ENCODE measurements at regions not wholly inside any gene's neighbourhood (a gene's known extent, or its start where the extent isn't known, plus 50 kb on each side); places are given as distances from the start of the nearest gene placed in this dataset.
"Not testable (repeated sequence)": the region's sequence is repeated elsewhere in the genome, so short reads cannot be mapped to it uniquely, and the experiment has no call there.

DNA sequence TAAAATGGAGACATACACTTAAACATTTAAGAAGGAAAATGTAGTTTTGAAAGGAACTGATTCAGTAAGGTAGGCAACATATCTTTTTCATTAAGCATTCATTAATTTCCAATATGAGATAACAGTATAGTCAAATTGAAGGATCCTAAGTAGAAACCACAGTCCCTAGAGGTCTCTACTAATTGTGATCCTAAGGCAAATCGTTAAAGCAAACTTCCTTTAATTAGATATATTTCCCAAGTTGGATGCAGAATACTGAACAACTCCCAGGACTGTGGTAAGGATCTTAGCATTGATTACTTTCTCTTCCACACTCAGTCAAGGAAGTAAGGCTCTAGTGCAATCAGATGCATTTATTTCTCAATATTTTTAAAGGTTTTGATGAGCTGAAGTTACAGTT is 604.1 kb upstream of the GJE1 start:
- H3K9me3 ChIP-seq (ENCODE audit: severe bottlenecking) = no peaks in the 10 kb centered on the region
- H3K36me3 ChIP-seq (ENCODE audit: low read depth) = no peaks in the 10 kb centered on the region
- H3K27me3 ChIP-seq (ENCODE audit: insufficient read depth, poor library complexity, severe bottlenecking) = no peaks in the 10 kb centered on the region
- ATAC-seq (ENCODE audit: low read depth) (no peak), DNase-seq (ENCODE audit: low spot score) (no peak)
- H3K4me1 ChIP-seq (ENCODE audit: insufficient read depth, poor library complexity, severe bottlenecking) = no peaks in the 10 kb centered on the region
- H3K4me3 ChIP-seq (ENCODE audit: severe bottlenecking) = no peak overlapping the region
- TF ChIP-seq, protein P1, sequence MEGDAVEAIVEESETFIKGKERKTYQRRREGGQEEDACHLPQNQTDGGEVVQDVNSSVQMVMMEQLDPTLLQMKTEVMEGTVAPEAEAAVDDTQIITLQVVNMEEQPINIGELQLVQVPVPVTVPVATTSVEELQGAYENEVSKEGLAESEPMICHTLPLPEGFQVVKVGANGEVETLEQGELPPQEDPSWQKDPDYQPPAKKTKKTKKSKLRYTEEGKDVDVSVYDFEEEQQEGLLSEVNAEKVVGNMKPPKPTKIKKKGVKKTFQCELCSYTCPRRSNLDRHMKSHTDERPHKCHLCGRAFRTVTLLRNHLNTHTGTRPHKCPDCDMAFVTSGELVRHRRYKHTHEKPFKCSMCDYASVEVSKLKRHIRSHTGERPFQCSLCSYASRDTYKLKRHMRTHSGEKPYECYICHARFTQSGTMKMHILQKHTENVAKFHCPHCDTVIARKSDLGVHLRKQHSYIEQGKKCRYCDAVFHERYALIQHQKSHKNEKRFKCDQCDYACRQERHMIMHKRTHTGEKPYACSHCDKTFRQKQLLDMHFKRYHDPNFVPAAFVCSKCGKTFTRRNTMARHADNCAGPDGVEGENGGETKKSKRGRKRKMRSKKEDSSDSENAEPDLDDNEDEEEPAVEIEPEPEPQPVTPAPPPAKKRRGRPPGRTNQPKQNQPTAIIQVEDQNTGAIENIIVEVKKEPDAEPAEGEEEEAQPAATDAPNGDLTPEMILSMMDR (IDR thresholded peaks at IDR 0.05; ENCODE audit: poor library complexity, severe bottlenecking) = no peak
- H3K27ac ChIP-seq (ENCODE audit: poor library complexity, severe bottlenecking) = no peak overlapping the region

DNA sequence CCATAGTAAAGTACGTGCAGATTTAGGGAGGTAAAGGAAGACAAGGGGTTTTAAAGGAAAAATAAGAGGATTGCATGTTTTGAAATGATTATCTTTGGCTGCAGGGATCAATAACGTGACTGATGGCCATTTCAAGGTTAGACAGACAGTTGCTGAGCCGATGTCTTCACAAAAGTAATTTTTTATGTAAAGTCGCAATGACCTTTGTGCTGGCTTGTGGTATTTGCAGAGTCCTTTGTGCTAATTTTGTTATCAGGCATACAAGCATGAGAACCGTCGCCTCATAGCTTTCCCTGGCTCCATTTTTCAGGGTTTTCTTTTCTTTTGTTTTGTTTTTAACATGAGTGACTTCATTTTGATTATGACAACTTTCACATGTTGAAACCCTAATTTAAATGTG is 605.7 kb upstream of the GJE1 start:
- H3K36me3 ChIP-seq (ENCODE audit: low read depth) = no peaks in the 10 kb centered on the region
- no peaks in the 10 kb centered on the region for H3K27me3 ChIP-seq (ENCODE audit: insufficient read depth, poor library complexity, severe bottlenecking)
- H3K4me1 ChIP-seq (ENCODE audit: insufficient read depth, poor library complexity, severe bottlenecking) = no peaks in the 10 kb centered on the region
- H3K4me3 ChIP-seq (ENCODE audit: severe bottlenecking) = no peak overlapping the region
- no peaks in the 10 kb centered on the region for H3K9me3 ChIP-seq (ENCODE audit: severe bottlenecking)
- DNase-seq (ENCODE audit: low spot score) (no peak), ATAC-seq (ENCODE audit: low read depth) (no peak)
- H3K27ac ChIP-seq (ENCODE audit: poor library complexity, severe bottlenecking) = no peak overlapping the region
- TF ChIP-seq, protein P1 (IDR thresholded peaks at IDR 0.05; ENCODE audit: poor library complexity, severe bottlenecking) = no peak

DNA sequence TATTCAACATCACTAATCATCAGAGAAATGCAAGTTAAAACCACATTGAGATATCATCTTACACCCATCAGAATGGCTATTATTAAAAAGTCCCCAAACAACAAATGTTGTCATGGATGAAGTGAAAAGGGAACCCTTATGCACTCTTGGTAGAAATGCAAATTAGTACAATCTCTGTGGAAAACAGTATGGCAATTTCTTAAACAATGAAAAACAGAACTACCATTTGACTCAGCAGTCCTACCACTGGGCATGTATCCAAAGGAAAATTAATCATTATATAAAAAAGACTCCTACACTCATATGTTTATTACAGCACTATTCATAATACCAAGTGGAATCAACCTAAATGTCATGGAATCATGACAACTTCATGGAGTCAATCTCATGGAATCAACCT is 611.3 kb upstream of the GJE1 start:
- DNase-seq (ENCODE audit: low spot score) = no peak
- TF ChIP-seq, protein P1 (IDR thresholded peaks at IDR 0.05; ENCODE audit: poor library complexity, severe bottlenecking) = no peak

DNA sequence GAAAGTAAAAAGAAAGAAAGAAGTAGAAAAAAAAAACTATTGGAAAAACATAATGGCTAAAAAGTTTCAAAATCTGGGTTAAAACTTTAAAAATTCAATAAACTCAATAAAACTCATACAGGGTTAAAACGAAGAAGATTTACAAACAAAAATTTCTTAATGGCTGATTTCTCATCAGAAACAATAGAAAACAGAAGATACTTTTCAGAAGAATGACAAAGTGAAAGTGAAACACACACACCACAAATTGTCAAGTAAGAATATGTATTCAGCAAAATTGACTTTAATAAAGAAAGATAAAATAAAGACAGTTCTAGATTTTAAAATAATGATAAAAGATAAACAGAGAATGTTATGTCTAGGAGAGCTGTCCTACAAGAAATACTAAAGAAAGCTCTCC is 618.9 kb upstream of the GJE1 start:
- H3K27ac ChIP-seq (ENCODE audit: poor library complexity, severe bottlenecking) = no peak overlapping the region
- no peaks in the 10 kb centered on the region for H3K36me3 ChIP-seq (ENCODE audit: low read depth)
- no peaks in the 10 kb centered on the region for H3K9me3 ChIP-seq (ENCODE audit: severe bottlenecking)
- peaks cover 7% of the 10 kb centered on the region for H3K4me1 ChIP-seq (ENCODE audit: insufficient read depth, poor library complexity, severe bottlenecking)
- TF ChIP-seq, protein P1 (IDR thresholded peaks at IDR 0.05; ENCODE audit: poor library complexity, severe bottlenecking) = no peak
- peak overlapping the region; percentile 5 for H3K4me3 ChIP-seq (ENCODE audit: severe bottlenecking)
- no peaks in the 10 kb centered on the region for H3K27me3 ChIP-seq (ENCODE audit: insufficient read depth, poor library complexity, severe bottlenecking)
- ATAC-seq (ENCODE audit: low read depth) (no peak), DNase-seq (ENCODE audit: low spot score) (no peak)

More for the DNA sequence above, 611.3 kb upstream of the GJE1 start:
- Histone ChIP-seq H3K36me3 (ENCODE audit: low read depth) (no peaks in the 10 kb centered on the region), H3K4me1 (ENCODE audit: insufficient read depth, poor library complexity, severe bottlenecking) (no peaks in the 10 kb centered on the region), H3K4me3 (ENCODE audit: severe bottlenecking) (no peak overlapping the region), H3K27me3 (ENCODE audit: insufficient read depth, poor library complexity, severe bottlenecking) (no peaks in the 10 kb centered on the region), H3K27ac (ENCODE audit: poor library complexity, severe bottlenecking) (no peak overlapping the region), H3K9me3 (ENCODE audit: severe bottlenecking) (no peaks in the 10 kb centered on the region)
- ATAC-seq (ENCODE audit: low read depth) = no peak

DNA sequence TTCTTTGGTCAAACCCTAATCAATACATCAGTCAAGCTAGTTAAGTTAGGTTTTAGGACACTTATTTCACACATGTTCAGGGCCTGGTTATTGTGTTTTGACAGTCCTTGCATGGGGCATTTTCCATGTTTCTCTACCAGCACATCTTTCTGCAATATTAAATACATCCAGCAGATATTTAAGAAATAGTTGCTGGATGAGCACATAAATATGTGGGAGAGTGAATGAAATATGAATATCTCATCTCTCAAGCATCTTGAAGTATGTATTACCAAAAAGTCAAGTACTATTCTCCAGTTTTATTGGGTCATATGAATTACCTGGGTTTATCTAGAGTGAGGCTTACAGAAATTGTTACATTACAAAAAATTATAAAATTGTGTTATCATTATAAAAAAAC is 621.9 kb upstream of the GJE1 start:
- H3K4me1 ChIP-seq (ENCODE audit: insufficient read depth, poor library complexity, severe bottlenecking) = peaks cover 7% of the 10 kb centered on the region
- TF ChIP-seq, protein P1 (IDR thresholded peaks at IDR 0.05; ENCODE audit: poor library complexity, severe bottlenecking) = no peak
- H3K4me3 ChIP-seq (ENCODE audit: severe bottlenecking) = no peak overlapping the region
- H3K9me3 ChIP-seq (ENCODE audit: severe bottlenecking) = no peaks in the 10 kb centered on the region
- H3K36me3 ChIP-seq (ENCODE audit: low read depth) = no peaks in the 10 kb centered on the region
- H3K27ac ChIP-seq (ENCODE audit: poor library complexity, severe bottlenecking) = no peak overlapping the region
- no peak for ATAC-seq (ENCODE audit: low read depth)
- no peaks in the 10 kb centered on the region for H3K27me3 ChIP-seq (ENCODE audit: insufficient read depth, poor library complexity, severe bottlenecking)
- DNase-seq (ENCODE audit: low spot score) = no peak

DNA sequence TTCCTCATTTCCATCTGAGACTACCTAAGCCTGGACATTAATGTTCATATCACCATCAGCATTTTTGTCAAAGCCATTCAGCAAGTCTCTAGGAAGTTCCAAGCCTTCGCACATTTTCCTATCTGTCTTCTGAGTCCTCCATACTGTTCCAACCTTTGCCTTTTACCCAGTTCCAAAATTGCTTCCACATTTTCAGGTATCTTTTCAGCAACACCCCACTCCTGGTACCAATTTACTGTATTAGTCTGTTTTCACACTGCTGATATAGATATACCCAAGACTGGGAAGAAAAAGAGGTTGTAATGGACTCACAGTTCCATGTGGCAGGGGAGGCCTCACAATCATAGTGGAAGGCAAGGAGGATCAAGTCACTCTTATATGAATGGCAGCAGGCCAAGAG is 626.7 kb upstream of the GJE1 start:
- not testable (repeated sequence) for H3K4me1 ChIP-seq (ENCODE audit: insufficient read depth, poor library complexity, severe bottlenecking); H3K27me3 ChIP-seq (ENCODE audit: insufficient read depth, poor library complexity, severe bottlenecking); ATAC-seq (ENCODE audit: low read depth); H3K36me3 ChIP-seq (ENCODE audit: low read depth); H3K4me3 ChIP-seq (ENCODE audit: severe bottlenecking); H3K27ac ChIP-seq (ENCODE audit: poor library complexity, severe bottlenecking); H3K9me3 ChIP-seq (ENCODE audit: severe bottlenecking); DNase-seq (ENCODE audit: low spot score)

DNA sequence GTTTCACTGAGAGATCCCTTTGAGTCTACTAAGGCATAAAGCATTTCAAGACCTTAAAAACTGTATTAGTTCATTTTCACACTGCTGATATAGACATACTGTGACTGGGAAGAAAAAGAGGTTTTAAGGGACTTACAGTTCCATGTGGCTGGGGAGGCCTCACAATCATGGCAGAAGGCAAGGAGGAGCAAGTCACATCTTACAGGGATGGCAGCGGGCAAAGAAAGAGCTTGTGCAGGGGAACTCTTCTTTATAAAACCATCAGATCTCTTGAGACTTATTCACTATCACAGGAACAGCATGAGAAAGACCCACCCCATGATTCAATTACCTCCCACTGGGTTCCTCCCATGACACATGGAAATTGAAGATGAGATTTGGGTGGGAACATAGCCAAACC is 628.4 kb upstream of the GJE1 start:
- not testable (repeated sequence) for H3K4me1 ChIP-seq (ENCODE audit: insufficient read depth, poor library complexity, severe bottlenecking); H3K4me3 ChIP-seq (ENCODE audit: severe bottlenecking); H3K27ac ChIP-seq (ENCODE audit: poor library complexity, severe bottlenecking); H3K36me3 ChIP-seq (ENCODE audit: low read depth); H3K27me3 ChIP-seq (ENCODE audit: insufficient read depth, poor library complexity, severe bottlenecking); H3K9me3 ChIP-seq (ENCODE audit: severe bottlenecking); ATAC-seq (ENCODE audit: low read depth); DNase-seq (ENCODE audit: low spot score)

Measured in RWPE2 (cell line).